ENCODE measurements at regions not wholly inside any gene's neighbourhood (a gene's known extent, or its start where the extent isn't known, plus 50 kb on each side); places are given as distances from the start of the nearest gene placed in this dataset.

GRCh38 chr13:80560609-80561008 lies 219.7 kb upstream of the SPRY2 start:
- no peak overlapping the region for H3K4me3 ChIP-seq
- H3K27me3 ChIP-seq: no peaks in the 10 kb centered on the region
- H3K36me3 ChIP-seq: no peaks in the 10 kb centered on the region
- DNase-seq (ENCODE audit: low spot score): no peak
- peaks cover 0 to 6% of the 10 kb centered on the region in 2 donors for H3K4me1 ChIP-seq
- no peaks in the 10 kb centered on the region for H3K9me3 ChIP-seq
- TF ChIP-seq, protein P1, sequence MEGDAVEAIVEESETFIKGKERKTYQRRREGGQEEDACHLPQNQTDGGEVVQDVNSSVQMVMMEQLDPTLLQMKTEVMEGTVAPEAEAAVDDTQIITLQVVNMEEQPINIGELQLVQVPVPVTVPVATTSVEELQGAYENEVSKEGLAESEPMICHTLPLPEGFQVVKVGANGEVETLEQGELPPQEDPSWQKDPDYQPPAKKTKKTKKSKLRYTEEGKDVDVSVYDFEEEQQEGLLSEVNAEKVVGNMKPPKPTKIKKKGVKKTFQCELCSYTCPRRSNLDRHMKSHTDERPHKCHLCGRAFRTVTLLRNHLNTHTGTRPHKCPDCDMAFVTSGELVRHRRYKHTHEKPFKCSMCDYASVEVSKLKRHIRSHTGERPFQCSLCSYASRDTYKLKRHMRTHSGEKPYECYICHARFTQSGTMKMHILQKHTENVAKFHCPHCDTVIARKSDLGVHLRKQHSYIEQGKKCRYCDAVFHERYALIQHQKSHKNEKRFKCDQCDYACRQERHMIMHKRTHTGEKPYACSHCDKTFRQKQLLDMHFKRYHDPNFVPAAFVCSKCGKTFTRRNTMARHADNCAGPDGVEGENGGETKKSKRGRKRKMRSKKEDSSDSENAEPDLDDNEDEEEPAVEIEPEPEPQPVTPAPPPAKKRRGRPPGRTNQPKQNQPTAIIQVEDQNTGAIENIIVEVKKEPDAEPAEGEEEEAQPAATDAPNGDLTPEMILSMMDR (IDR thresholded peaks at IDR 0.05): no peak
- H3K27ac ChIP-seq: no peak overlapping the region

- H3K27ac ChIP-seq: no peak overlapping the region
- H3K9me3 ChIP-seq: no peaks in the 10 kb centered on the region
- TF ChIP-seq, protein P1 (IDR thresholded peaks at IDR 0.05): no peak
- H3K36me3 ChIP-seq: no peaks in the 10 kb centered on the region
- no peak overlapping the region for H3K4me3 ChIP-seq
- H3K4me1 ChIP-seq: peaks cover 0 to 6% of the 10 kb centered on the region in 2 donors
- DNase-seq (ENCODE audit: low spot score): no peak
- no peaks in the 10 kb centered on the region for H3K27me3 ChIP-seq
Measured at GRCh38 chr13:80559944-80560343, 219.0 kb upstream of the SPRY2 start.

GRCh38 chr13:80558074-80558473 lies 217.1 kb upstream of the SPRY2 start:
- H3K27me3 ChIP-seq: no peaks in the 10 kb centered on the region
- DNase-seq (ENCODE audit: low spot score): no peak
- no peak overlapping the region for H3K4me3 ChIP-seq
- H3K36me3 ChIP-seq: no peaks in the 10 kb centered on the region
- no peak overlapping the region for H3K27ac ChIP-seq
- H3K9me3 ChIP-seq: no peaks in the 10 kb centered on the region
- peaks cover 0 to 6% of the 10 kb centered on the region in 2 donors for H3K4me1 ChIP-seq
- TF ChIP-seq, protein P1 (IDR thresholded peaks at IDR 0.05): no peak

DNA sequence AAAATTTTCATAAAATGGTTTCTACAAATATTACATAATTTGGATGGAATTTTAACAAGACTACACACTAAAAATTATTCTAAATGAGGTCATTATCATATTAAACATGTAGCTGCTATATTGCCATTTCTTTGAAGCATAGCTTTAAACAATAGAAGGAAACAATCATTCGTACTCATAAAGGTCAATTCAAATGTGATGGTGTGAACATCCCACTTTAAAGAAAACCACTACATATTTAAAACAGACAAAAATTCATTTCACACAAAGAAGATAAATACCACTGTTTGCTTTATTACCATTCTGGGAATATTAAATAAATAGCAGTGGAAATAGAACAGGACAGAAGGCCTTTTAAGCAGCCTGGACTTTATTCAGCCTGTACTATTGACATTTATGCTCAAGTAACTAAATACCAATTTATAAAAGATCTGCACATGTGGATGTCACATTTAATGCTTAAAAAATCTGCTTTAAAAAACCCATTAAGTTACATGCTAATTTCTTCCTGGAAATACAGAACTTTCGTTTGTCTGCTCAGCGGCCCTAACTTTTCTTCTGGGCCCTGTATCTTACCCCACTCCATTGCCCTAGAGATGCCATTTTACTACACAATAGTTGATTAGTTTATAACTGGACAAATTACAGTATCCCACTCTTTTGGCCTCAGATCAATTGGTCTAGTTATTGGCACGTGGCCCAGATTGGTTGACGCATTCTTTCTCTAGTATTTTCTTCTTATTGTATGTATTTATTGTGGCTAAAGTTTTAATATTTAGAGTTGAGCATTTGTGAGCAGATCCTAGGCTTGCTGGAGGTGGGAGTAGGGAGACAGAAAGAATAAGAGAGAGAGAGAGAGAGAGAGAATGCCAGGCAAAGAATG lies 215.1 kb upstream of the SPRY2 start:
- no peak overlapping the region for H3K4me3 ChIP-seq
- H3K36me3 ChIP-seq: no peaks in the 10 kb centered on the region
- H3K9me3 ChIP-seq: no peaks in the 10 kb centered on the region
- no peak overlapping the region for H3K27ac ChIP-seq
- DNase-seq (ENCODE audit: low spot score): no peak
- no peaks in the 10 kb centered on the region for H3K27me3 ChIP-seq
- no peaks in the 10 kb centered on the region for H3K4me1 ChIP-seq
- TF ChIP-seq, protein P1 (IDR thresholded peaks at IDR 0.05): no peak

DNA sequence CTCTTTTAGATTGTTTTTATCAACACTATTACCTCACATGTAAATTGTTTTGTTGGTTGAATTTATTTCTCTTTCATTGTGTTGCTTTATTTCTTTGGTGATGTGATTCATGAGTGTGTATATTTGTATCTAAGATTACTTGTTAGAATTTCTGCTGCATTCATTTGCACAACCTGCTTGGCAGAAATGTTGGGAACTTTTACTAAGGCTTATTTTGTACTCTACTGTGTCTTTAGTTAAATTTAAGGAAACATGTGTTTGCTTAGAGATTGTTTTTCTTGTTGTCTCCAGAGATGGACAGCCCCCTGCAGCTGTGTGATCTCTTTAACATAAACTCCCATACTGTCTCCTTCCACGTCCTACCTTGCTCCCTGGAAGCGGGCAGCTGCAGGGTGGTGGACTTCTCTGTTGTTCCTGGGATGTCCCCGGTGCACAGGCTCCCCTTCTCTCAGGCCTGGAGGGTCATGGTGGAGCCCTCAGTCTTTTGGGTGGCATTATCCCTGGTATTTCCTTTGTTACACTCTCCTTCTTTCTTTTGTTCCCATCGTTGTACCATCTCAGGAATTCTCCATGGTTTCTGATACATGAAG lies 212.0 kb upstream of the SPRY2 start:
- TF ChIP-seq, protein P1 (IDR thresholded peaks at IDR 0.05): no peak
- Histone ChIP-seq H3K27ac (peak overlapping the region; percentile 12 to 55), H3K4me1 (peaks cover 0 to 10% of the 10 kb centered on the region in 2 donors), H3K36me3 (no peaks in the 10 kb centered on the region), H3K4me3 (no peak overlapping the region), H3K27me3 (no peaks in the 10 kb centered on the region), H3K9me3 (no peaks in the 10 kb centered on the region)
- DNase-seq (ENCODE audit: low spot score): no peak
